Right renal cortex interstitium (tissue), 3 donors: ENCODE measurements at regions not wholly inside any gene's neighbourhood (a gene's known extent, or its start where the extent isn't known, plus 50 kb on each side); places are given as distances from the start of the nearest gene placed in this dataset.

Experiments used
- DNase-seq, 3 donors: peaks; one replicate each; pipeline ENCODE4 v3.0.0-alpha.2; 2013; ENCODE audit warnings: low read depth in 3 of 3, low spot score in 2 of 3

DNA sequence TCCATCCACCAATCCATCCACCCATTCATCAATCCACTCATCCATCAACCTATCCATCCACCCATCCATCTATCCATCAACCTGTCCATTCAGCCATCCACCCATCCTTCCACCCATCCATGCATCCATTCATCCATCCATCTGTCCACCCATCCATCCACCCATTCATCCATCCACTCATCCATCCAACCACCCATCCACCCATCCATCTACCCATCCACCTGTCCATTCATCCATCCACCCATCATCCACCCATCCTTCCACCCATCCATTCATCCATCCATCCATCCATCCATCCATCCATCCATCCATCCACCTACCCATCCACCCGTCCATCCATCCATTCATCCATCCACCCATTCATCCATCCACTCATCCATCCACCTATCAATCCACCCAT is 195.8 kb downstream of the NXNL2 start:
- DNase-seq, result no peak

- DNase-seq, result no peak
These were observed 197.2 kb downstream of the NXNL2 start for GRCh38 chr9:88732128-88732527.

DNA sequence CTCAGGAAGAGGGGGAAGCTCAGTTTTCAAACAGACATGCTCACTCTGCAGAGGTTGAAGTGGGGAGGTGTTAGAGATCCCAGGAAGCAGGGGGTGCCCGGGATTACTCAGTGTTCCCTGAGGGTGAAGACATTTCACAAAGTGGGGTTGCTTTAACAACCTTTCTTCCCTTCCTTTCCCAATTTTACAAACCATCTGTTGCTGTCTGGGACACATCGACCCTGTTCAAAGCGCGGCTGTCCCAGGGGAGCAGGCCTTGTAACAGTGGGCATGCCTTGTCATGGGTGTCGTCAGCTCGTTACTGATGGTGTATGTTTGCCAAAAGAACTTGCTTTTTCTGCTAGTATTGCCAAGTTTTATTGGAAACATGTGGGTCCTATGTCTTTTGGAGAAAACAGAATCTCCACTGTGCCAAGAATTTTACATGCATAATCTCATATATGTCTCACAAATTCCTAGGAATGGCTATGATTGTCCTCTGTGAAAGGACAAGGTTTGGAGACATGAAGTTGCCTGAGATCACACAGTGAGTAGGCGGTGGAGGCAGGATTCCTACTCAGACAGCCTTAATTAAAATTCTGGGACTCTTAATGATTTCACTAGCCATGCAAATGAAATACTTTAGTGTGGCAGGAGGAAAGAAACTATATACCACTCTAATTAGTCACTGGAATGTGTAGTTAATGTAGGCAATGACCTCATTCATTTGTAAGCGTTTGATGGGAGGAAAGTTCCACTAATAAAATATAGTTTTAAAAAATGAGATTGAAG is 198.9 kb downstream of the NXNL2 start:
- DNase-seq, result no peak

DNA sequence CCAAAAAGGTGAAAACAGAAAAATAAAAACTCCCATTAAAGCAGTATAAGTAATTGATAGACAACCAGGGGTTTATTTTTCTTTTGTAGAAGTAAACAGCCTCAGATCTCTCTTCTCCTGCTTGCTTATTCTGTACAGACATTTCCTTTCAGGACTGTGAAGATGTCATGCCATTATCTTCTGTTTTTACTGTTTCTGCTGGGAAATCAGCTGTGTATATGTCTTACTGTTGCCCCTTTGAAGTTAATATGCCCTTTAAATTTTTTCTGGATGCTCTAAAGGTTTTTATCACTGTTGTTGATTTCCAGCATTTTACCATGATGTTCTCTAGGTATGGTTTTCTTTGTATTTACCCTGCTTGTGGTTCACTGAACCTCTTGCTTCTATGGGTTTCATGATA is 199.5 kb downstream of the NXNL2 start:
- DNase-seq, result no peak

- DNase-seq, result no peak
These were observed 201.2 kb downstream of the NXNL2 start for GRCh38 chr9:88736136-88736637.

GRCh38 chr9:88737031-88737430 is 202.1 kb downstream of the NXNL2 start:
- DNase-seq, result no peak

GRCh38 chr9:88737876-88738275 is 202.9 kb downstream of the NXNL2 start:
- no peak for DNase-seq

- DNase-seq, result no peak
These were observed 203.7 kb downstream of the NXNL2 start for GRCh38 chr9:88738709-88739108.

GRCh38 chr9:88739373-88739772 is 204.4 kb downstream of the NXNL2 start:
- DNase-seq, result no peak

DNA sequence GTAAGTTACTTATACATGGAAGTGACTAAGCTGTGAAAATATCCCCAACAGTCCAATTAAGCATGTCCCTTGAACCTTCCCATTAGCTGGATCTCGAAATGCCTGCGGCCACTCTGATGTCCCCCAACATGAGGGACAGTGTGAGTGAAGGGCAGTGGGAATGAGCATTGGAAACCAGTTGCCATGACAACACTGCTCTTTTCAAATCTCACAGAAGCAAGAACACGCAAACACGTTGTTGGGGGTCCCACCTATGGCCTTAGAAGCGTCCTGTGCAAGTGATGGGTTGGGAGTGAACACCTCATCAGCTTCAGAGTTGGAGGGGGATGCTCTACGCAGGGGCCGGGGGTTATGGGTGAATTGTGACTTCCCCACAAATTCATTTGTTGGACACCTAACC is 205.9 kb downstream of the NXNL2 start:
- no peak for DNase-seq

DNA sequence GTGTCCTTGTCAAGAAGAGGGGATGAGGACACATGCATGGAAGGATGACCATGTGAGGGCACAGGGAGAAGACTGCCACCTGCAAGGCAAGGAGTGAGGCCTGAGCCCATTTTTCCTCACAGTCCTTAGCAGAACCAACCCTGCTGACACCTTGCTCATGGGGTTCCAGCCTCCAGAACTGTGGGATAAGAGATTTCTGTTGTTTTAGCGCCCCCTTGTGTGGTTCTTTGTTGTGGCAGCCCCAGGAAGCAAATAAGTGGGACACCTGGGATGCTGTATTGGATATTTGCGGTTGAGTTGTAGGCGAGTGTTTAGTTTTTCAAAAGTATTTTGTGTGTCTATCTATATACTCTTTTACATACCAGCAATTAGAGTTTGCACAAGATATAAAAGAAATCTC is 206.4 kb downstream of the NXNL2 start:
- no peak for DNase-seq

DNA sequence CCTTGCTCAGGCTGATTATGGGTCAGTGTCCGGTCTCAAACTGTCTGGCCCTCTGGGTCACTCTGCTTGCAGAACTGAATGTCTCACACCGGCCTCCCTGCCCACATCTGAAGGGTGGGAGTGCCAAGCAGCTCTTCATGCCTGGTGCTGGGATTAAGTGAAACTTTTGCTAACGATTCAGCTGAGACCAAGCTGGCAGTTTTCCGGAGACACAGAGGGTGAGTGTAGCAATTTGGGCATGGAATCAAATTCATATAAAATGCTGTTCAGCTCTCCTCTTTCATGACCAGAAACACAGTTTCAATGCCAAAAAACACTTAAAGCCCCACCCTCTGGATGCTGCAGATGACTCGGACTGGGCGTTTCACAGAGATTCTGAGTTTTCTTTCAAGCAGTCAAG is 207.5 kb downstream of the NXNL2 start:
- no peak for DNase-seq

- DNase-seq, result no peak
These were observed 207.9 kb downstream of the NXNL2 start for GRCh38 chr9:88742905-88743304.

- DNase-seq, result peak in 1 of 3 donors; percentile 82
These were observed 210.5 kb downstream of the NXNL2 start for GRCh38 chr9:88745276-88746001.

- DNase-seq, result no peak
These were observed 211.2 kb downstream of the NXNL2 start for GRCh38 chr9:88746029-88746742.

GRCh38 chr9:88746743-88747398 is 211.9 kb downstream of the NXNL2 start:
- no peak for DNase-seq

DNA sequence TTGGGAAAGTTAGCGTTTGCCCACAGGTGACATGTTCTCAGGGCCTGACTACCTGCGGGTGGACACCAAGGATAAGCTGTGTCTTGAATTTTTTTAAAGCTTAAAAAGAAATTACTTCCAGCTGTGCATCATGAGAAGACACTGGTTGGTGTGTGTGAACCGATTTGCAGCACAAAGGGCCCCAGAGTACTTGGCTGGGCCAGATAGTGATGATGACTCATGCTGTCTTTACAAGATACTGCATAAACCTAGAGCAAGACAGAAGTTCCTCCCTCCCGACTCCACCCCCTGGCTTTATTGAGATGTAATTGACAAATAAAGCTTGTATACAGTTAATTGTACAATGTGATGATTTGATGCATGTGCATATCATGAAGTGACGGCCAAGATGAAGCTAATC is 212.8 kb downstream of the NXNL2 start:
- DNase-seq, result no peak

- DNase-seq, result no peak
These were observed 213.7 kb downstream of the NXNL2 start for GRCh38 chr9:88748566-88749261.

DNA sequence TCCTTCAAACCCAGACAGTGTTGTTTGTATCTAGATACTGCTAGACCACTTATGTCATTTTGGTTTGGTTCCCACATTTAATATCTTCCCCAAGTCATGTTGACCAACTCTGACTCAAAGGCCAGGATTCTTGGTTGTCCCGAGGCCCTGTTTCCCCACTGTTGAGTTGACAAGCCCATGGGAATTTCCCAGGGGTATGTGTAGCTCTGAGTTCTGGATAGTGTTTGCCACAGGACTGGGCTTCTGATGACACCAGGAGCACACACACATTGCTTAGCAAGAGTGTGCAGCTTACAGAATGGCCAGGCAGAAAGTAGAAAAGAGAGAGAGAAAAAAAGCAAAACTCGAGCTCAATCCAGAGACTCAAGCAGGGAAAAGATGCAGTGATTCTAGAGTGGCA is 214.4 kb downstream of the NXNL2 start:
- no peak for DNase-seq

- DNase-seq, result no peak
These were observed 215.9 kb downstream of the NXNL2 start for GRCh38 chr9:88750832-88751360.
